ENCODE measurements at regions not wholly inside any gene's neighbourhood (a gene's known extent, or its start where the extent isn't known, plus 50 kb on each side); places are given as distances from the start of the nearest gene placed in this dataset.

DNA sequence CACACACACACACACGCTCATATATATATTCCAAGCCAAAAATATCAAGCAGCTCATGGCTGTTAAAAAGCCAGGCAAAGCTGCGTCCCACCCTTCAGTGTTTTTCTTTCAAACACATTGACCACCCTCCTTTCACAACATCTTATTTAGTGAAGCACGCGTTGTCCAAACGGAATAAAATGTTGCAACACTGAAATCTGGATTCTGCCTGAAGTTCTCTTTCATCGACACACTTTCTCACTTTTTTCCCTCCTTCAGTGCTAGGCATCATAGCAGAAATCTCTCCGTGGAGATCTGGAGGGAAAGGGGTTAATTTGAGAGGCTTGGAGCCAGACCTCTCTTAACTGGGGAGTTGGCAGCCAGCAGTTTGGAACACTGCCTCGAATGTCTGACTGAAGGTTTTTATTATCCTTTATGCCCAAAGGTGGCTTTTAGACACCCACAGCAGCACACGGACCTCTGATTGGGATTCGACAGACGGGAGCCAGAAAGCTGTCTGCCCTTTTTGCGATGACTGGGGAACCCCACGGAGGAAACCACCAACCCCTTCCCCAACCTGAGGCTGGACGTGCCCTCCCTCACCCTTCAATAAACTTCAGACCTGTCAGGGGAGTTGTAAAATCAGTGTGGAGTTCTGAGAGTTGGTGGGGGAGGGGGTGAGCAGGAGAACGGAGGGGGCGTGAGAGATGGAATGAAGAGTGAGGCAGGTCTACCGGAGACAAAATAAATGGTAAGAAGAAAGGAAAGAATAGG lies 833.6 kb upstream of the SOX9 start:
- H3K27me3 ChIP-seq, result no peaks in the 10 kb centered on the region
- H3K9me3 ChIP-seq, result no peaks in the 10 kb centered on the region
- H3K4me1 ChIP-seq (ENCODE audit: control insufficient read depth in 1 of 2, insufficient read depth in 1 of 2, low read depth in 1 of 2, low read length in 1 of 2), result no peaks in the 10 kb centered on the region
- TF ChIP-seq, protein P1, sequence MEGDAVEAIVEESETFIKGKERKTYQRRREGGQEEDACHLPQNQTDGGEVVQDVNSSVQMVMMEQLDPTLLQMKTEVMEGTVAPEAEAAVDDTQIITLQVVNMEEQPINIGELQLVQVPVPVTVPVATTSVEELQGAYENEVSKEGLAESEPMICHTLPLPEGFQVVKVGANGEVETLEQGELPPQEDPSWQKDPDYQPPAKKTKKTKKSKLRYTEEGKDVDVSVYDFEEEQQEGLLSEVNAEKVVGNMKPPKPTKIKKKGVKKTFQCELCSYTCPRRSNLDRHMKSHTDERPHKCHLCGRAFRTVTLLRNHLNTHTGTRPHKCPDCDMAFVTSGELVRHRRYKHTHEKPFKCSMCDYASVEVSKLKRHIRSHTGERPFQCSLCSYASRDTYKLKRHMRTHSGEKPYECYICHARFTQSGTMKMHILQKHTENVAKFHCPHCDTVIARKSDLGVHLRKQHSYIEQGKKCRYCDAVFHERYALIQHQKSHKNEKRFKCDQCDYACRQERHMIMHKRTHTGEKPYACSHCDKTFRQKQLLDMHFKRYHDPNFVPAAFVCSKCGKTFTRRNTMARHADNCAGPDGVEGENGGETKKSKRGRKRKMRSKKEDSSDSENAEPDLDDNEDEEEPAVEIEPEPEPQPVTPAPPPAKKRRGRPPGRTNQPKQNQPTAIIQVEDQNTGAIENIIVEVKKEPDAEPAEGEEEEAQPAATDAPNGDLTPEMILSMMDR (IDR thresholded peaks at IDR 0.05), result no peak
- H3K4me3 ChIP-seq (ENCODE audit: low read depth in 1 of 2, low read length in 1 of 2), result no peak overlapping the region
- H3K36me3 ChIP-seq, result no peaks in the 10 kb centered on the region
- no peak overlapping the region for H3K27ac ChIP-seq

DNA sequence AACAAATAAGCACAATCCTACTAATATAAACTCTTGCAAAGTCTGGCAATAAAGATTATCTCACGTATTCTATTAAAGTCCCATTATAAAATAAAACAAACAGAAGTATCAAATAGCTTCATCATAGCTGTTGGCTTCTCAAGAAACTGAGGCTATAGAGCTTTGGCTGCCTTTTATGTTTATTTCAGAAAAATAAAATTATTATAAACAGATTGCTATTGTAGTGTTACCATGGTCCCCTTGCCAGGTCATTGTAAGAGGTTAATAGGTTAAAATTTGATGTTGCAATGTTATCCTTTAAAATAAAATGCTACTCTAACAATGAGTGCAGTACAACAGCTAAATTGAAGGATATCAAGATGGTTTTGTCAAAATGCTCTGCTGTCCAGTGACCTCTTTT lies 828.8 kb upstream of the SOX9 start:
- TF ChIP-seq, protein P1 (IDR thresholded peaks at IDR 0.05), result no peak
- Histone ChIP-seq H3K4me1 (ENCODE audit: control insufficient read depth in 1 of 2, insufficient read depth in 1 of 2, low read depth in 1 of 2, low read length in 1 of 2) (no peaks in the 10 kb centered on the region), H3K27me3 (no peaks in the 10 kb centered on the region), H3K36me3 (no peaks in the 10 kb centered on the region), H3K9me3 (no peaks in the 10 kb centered on the region), H3K27ac (no peak overlapping the region), H3K4me3 (ENCODE audit: low read depth in 1 of 2, low read length in 1 of 2) (no peak overlapping the region)

DNA sequence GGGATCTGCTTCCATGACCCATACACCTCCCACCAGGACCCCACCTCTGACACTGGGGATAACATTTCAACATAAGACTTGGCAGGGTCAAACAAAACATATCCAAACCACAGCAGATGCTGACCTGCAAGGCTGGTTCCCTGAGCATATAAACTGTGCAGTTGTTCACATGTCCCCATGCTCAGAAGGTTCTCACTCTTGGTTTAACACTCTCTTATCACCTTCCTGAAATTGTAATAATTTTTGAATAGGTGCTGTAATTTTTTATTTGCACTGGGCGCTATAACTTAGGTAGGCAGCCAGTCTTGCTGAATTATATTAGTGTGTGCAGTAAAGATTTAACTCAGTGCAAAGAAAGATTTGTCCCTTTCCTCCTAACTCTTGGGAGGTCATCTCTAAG lies 824.8 kb upstream of the SOX9 start:
- Histone ChIP-seq H3K9me3 (no peaks in the 10 kb centered on the region), H3K27me3 (no peaks in the 10 kb centered on the region), H3K4me1 (ENCODE audit: control insufficient read depth in 1 of 2, insufficient read depth in 1 of 2, low read depth in 1 of 2, low read length in 1 of 2) (no peaks in the 10 kb centered on the region), H3K27ac (no peak overlapping the region), H3K36me3 (no peaks in the 10 kb centered on the region), H3K4me3 (ENCODE audit: low read depth in 1 of 2, low read length in 1 of 2) (no peak overlapping the region)
- TF ChIP-seq, protein P1 (IDR thresholded peaks at IDR 0.05), result no peak

DNA sequence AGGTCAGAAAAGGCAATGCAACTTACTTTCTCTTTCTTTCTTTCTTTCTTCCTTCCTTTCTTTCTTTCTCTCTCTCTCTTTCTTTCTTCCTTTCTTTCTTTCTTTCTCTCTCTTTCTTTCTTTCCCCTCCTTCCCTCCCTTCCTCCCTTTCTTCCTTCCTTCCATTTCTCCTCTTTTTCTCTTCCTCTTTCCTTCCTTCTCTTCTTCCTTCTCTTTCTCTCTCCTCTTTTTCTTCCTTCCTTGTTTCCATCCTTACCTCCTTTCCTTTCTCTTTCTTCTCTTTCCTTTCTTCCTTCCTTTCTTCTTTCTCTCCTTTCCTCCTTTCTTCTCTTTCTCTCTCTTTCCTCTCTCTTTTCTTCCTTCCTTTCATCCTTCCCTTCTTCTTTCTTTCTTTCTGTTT lies 819.8 kb upstream of the SOX9 start:
- Histone ChIP-seq H3K4me3 (ENCODE audit: low read depth in 1 of 2, low read length in 1 of 2) (no peak overlapping the region), H3K36me3 (no peaks in the 10 kb centered on the region), H3K27ac (no peak overlapping the region), H3K9me3 (no peaks in the 10 kb centered on the region), H3K4me1 (ENCODE audit: control insufficient read depth in 1 of 2, insufficient read depth in 1 of 2, low read depth in 1 of 2, low read length in 1 of 2) (no peaks in the 10 kb centered on the region), H3K27me3 (no peaks in the 10 kb centered on the region)
- TF ChIP-seq, protein P1 (IDR thresholded peaks at IDR 0.05), result no peak

DNA sequence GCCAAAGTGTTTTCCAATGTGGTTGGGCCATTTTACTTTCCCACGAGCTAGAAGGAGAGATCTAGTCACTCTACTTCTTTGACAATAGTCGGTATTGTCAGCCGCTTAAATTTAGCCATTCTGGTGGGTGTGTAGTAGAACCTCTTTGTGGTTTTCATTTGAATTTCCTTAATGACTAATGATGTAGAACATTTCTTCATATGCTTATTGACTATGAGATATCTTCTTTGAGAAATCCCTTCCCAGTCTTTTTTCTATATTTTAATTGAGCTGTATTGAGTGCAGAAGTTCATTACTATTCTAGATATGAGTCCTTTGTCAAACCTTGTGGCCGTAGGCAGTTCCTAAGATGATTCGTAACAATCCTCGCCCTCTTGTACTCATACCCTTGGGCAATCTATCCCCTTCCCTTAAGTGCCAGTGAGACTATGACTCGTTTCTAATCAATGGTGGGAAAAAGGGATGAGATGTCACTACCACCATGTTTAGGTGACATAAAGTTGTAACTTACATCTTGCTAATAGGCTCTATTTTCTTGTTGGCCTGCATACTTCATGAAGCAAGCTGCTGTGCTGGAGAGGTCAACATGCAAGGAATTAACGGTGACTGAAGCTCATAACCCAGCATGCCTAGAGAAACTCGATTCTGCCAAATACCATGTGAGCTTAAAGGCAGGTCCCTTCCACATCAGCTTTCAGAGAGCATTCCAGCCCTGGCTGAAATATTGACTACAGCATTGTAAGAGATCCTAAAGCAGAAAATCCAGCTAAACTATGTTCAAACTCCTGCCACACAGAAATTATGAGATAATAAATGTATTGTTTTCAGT lies 817.9 kb upstream of the SOX9 start:
- H3K4me1 ChIP-seq (ENCODE audit: control insufficient read depth in 1 of 2, insufficient read depth in 1 of 2, low read depth in 1 of 2, low read length in 1 of 2), result no peaks in the 10 kb centered on the region
- H3K27me3 ChIP-seq, result no peaks in the 10 kb centered on the region
- no peak overlapping the region for H3K27ac ChIP-seq
- TF ChIP-seq, protein P1 (IDR thresholded peaks at IDR 0.05), result no peak
- H3K36me3 ChIP-seq, result no peaks in the 10 kb centered on the region
- H3K4me3 ChIP-seq (ENCODE audit: low read depth in 1 of 2, low read length in 1 of 2), result no peak overlapping the region
- no peaks in the 10 kb centered on the region for H3K9me3 ChIP-seq
